Choroid plexus epithelial cell (primary cell): ENCODE measurements at regions not wholly inside any gene's neighbourhood (a gene's known extent, or its start where the extent isn't known, plus 50 kb on each side); places are given as distances from the start of the nearest gene placed in this dataset.

Experiments
- DNase-seq: peaks from one replicate; pipeline ENCODE4 v3.0.0-alpha.2; 2010; ENCODE audit warnings: low read depth
- H3K4me3 ChIP-seq: 2 replicates; pipeline ENCODE4 v1.5.1; 2011; ENCODE audit warnings: low read depth, mild to moderate bottlenecking, control low read depth, low read length, moderate library complexity
- CTCF ChIP-seq: conservative IDR thresholded peaks from 2 replicates; pipeline ENCODE4 v1.5.1; 2011; ENCODE audit warnings: low read depth, mild to moderate bottlenecking, control low read depth, inconsistent platforms, low read length, moderate library complexity

- DNase-seq, result no peak
- no peak for TF ChIP-seq CTCF
- H3K4me3 ChIP-seq, result no peak overlapping the region
These were observed 155.5 kb downstream of the BACH1 start for GRCh38 chr21:29454179-29454578.

GRCh38 chr21:29462479-29462878, 163.8 kb downstream of the BACH1 start:
- DNase-seq, result no peak
- TF ChIP-seq CTCF, result no peak
- H3K4me3 ChIP-seq, result no peak overlapping the region

GRCh38 chr21:29465546-29465945, 166.8 kb downstream of the BACH1 start:
- DNase-seq, result no peak
- no peak overlapping the region for H3K4me3 ChIP-seq
- no peak for TF ChIP-seq CTCF

DNA sequence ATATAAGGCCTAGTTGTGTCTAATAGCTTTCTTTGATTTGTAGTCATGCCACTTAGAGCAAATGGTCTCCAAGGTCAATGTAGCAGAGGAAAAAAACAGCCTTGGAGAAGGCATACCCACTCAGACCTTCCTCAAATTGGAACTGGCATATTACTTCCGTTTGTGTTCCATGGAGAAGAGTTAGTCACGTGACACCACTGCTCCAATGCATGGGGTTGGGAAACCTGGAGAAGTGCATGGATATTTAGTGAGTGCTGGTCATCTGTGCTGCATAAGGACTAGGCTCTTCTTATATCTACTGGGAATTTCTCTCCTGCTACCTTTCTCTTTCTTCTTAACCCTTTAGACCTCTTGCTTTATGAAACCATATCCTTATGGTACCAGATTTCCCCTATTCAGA, 167.8 kb downstream of the BACH1 start:
- no peak for DNase-seq
- no peak overlapping the region for H3K4me3 ChIP-seq
- TF ChIP-seq CTCF, result no peak

- no peak for DNase-seq
- TF ChIP-seq CTCF, result no peak
- no peak overlapping the region for H3K4me3 ChIP-seq
These were observed 171.7 kb downstream of the BACH1 start for GRCh38 chr21:29470397-29470796.

GRCh38 chr21:29473808-29474207, 175.1 kb downstream of the BACH1 start:
- DNase-seq, result no peak
- no peak overlapping the region for H3K4me3 ChIP-seq
- no peak for TF ChIP-seq CTCF

DNA sequence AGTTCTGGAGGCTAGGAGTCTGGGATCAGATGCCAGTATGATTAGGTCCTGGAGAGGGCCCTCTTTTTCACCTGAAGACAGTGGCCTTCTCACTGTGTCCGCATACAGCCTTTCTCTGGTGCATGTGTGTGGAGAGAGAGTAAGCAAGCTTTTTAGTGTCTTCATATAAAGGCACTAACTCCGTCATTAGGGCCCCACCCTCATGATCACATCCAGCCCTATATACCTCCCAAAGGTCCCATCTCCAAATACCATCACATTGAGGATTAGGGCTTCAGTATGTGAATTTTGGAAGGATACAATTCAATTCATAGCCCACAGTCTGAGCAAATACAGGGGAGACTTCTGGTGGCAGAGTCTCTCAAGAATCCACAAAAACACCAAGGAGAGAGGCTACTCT, 176.6 kb downstream of the BACH1 start:
- TF ChIP-seq CTCF, result no peak
- H3K4me3 ChIP-seq, result no peak overlapping the region
- no peak for DNase-seq
